ENCODE measurements at regions not wholly inside any gene's neighbourhood (a gene's known extent, or its start where the extent isn't known, plus 50 kb on each side); places are given as distances from the start of the nearest gene placed in this dataset.

GRCh38 chr5:88550736-88551135 is 282.1 kb upstream of the TMEM161B start:
- TF ChIP-seq CTCF (IDR thresholded peaks at IDR 0.05; ENCODE audit: insufficient read depth, low read depth, low read length): no peak
- TF ChIP-seq EZH2 (IDR thresholded peaks at IDR 0.05; ENCODE audit: insufficient read depth, low read length): no peak
